GM12874 (cell line): ENCODE measurements at regions not wholly inside any gene's neighbourhood (a gene's known extent, or its start where the extent isn't known, plus 50 kb on each side); places are given as distances from the start of the nearest gene placed in this dataset.

ENCODE experiments used
- CTCF ChIP-seq: IDR thresholded peaks from 2 replicates; pipeline ENCODE4 v1.5.1; 2011; ENCODE audit warnings: low read depth, mild to moderate bottlenecking, control low read depth, low read length, moderate library complexity; ENCODE audit not compliant: insufficient read depth

- TF ChIP-seq CTCF = no peak
Measured at GRCh38 chr5:117431091-117431490, 856.5 kb upstream of the SEMA6A start.

GRCh38 chr5:117425163-117425562 is 850.5 kb upstream of the SEMA6A start:
- no peak for TF ChIP-seq CTCF

GRCh38 chr5:117424559-117424958 is 849.9 kb upstream of the SEMA6A start:
- TF ChIP-seq CTCF = no peak

- no peak for TF ChIP-seq CTCF
Measured at GRCh38 chr5:117417501-117417900, 842.9 kb upstream of the SEMA6A start.

GRCh38 chr5:117414926-117415325 is 840.3 kb upstream of the SEMA6A start:
- TF ChIP-seq CTCF = no peak

GRCh38 chr5:117411701-117412100 is 837.1 kb upstream of the SEMA6A start:
- no peak for TF ChIP-seq CTCF

- TF ChIP-seq CTCF = no peak
Measured at GRCh38 chr5:117405197-117405596, 830.6 kb upstream of the SEMA6A start.

GRCh38 chr5:117394506-117395157 is 820.0 kb upstream of the SEMA6A start:
- TF ChIP-seq CTCF = no peak
